Astrocyte of the spinal cord (primary cell): ENCODE measurements at regions not wholly inside any gene's neighbourhood (a gene's known extent, or its start where the extent isn't known, plus 50 kb on each side); places are given as distances from the start of the nearest gene placed in this dataset.

Source experiments
- DNase-seq: peaks from one replicate; pipeline ENCODE4 v3.0.0; 2011; ENCODE audit warnings: low read depth, low spot score
- H3K4me3 ChIP-seq: 2 replicates; pipeline ENCODE4 v1.5.1; 2011; ENCODE audit warnings: low read depth, mild to moderate bottlenecking, low read length, moderate library complexity
- in situ Hi-C: cut with HindIII; loops from 2 replicates; pipeline ENCODE4 v1.10.0; 2017; ENCODE audit warnings: low sequenced_read_pairs
- TF ChIP-seq, protein P1 (sequence below): IDR thresholded peaks from 2 replicates; pipeline ENCODE4 v1.5.1; 2012; ENCODE audit warnings: low read depth, mild to moderate bottlenecking, low read length, inconsistent platforms

DNA sequence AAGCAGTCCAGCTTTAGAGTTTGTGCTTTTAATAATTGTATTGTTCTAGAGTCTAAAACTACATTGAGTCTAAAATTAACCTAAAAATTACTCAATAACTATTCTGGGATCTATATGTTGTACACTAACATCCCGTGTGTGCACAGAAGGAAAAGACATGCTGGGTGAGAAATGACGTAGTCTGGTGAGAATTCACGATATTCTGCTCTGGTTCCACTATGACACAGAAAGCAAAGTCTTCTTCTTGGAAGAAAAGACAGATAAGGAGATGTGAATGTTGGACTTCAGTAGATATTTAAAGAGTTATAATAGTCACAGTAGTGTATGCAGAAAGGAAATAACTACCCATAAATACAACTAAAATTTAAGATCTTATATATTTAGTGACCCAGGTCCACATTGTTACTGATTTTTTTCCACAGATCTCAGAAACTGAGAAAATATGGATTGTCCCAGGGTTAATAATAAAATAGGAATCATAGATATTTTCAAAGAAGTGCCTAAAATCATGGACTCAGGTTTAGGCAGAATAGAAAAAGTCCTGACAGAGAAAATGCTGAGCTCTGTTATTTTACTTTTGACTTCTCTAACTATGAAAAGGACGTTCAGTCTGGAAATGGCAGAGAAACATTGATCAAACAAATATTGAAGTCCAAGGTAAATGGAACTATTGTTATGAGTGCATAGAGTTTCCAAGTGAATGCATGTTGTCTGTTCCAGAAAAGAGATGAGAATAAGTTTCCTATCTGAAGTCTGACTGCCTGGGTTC is 170.7 kb downstream of the ANKRD50 start:
- TF ChIP-seq, protein P1, sequence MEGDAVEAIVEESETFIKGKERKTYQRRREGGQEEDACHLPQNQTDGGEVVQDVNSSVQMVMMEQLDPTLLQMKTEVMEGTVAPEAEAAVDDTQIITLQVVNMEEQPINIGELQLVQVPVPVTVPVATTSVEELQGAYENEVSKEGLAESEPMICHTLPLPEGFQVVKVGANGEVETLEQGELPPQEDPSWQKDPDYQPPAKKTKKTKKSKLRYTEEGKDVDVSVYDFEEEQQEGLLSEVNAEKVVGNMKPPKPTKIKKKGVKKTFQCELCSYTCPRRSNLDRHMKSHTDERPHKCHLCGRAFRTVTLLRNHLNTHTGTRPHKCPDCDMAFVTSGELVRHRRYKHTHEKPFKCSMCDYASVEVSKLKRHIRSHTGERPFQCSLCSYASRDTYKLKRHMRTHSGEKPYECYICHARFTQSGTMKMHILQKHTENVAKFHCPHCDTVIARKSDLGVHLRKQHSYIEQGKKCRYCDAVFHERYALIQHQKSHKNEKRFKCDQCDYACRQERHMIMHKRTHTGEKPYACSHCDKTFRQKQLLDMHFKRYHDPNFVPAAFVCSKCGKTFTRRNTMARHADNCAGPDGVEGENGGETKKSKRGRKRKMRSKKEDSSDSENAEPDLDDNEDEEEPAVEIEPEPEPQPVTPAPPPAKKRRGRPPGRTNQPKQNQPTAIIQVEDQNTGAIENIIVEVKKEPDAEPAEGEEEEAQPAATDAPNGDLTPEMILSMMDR = no peak
- DNase-seq = no peak
- in situ Hi-C loops = no loop called here
- no peak overlapping the region for H3K4me3 ChIP-seq

DNA sequence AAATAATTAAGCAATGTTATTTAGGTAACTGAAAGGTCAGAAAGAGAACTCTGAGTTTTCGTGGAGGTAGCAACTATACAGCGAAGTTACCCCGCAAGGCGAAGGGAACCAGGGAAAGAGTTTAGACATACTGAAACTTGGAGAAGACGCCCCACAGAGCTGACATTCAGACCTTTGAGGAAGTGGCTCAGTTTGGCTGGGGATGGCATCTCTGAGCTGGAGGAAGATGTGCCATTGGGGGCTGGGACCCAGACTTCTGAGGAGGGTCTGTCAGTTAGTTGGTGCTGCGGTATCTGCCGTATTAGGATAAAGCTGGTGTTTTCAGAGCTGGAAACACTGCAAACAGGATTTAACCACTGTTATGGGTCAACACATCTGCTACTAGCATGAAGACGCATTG is 156.6 kb downstream of the ANKRD50 start:
- TF ChIP-seq, protein P1 = no peak
- H3K4me3 ChIP-seq = no peak overlapping the region
- no peak for DNase-seq
- in situ Hi-C loops = no loop called here

DNA sequence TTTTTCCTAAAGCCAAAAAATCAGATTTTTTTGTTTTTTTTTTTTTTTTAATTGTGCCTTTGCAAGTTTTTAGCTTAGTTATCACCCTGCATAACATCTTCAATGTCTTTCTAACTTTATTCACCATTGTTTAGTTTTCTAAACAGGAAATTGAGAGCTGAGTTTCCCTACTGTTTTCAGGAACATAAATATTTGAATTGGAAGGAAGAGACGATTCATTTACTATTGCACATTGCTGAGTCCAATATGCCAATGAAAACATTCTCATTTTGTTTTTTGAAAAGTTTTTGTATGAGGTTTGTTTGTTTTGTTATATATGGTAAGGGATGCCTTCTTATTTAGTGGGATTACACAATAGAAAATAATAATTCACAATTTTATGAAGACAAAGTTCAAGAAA is 148.4 kb downstream of the ANKRD50 start:
- peak; percentile 34 for DNase-seq
- no peak overlapping the region for H3K4me3 ChIP-seq
- in situ Hi-C loops = no loop called here
- TF ChIP-seq, protein P1 = no peak

DNA sequence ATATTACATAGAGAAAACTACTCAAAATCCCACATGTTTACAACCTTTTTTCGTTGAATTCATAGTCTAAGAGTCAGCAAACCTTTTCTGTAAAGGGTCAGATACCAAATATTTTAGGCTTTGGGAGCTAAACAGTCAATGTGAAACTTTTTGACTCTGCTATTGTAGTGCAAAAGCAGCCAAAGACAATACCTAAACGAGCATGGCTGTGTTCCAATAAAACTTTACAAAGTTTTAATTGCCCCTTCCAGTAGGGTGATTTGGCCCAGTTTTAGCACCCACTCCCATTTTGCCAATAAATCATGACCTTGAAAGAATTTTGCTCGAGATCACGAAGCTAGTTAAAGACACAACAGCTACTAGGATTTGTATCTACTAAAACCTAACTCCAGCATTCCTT is 147.2 kb downstream of the ANKRD50 start:
- no peak for DNase-seq
- in situ Hi-C loops = no loop called here
- no peak overlapping the region for H3K4me3 ChIP-seq
- TF ChIP-seq, protein P1 = no peak

DNA sequence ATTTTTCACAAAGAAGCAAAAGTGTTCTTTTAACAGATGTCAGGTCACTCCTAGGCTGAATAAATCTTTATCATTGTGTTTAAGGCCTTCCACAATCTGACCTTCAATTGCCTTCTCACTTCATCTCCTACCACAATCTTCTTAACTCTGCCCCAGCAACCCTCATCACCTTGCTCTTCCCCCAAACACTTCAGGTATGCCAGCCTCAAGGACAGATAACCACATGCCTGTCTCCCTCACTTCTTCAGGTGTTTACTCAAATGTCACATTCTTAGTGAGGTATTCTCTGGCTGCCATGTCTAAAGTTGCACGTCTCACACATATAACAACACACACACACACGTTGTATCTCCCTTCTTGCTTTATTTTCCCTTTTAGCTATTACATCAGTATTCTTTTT is 146.5 kb downstream of the ANKRD50 start:
- H3K4me3 ChIP-seq = no peak overlapping the region
- no peak for DNase-seq
- in situ Hi-C loops = no loop called here
- TF ChIP-seq, protein P1 = no peak

DNA sequence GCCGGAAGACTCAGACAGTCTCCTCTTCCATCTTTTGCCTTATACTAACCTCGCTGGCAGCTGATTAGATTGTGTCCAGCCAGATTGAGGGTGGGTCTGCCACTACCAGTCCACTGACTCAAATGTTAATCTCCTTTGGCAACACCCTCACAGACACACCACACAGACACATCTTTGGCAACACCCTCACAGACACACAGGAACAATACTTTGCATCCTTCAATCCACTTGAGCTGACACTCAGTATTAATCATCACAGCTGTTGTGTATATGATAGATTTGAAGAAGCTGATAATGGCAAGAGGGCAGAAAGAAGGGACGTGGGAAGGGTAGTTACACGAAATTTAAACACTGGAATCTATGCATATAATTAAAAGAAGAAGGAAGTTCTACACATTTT is 139.5 kb downstream of the ANKRD50 start:
- no peak overlapping the region for H3K4me3 ChIP-seq
- TF ChIP-seq, protein P1 = no peak
- in situ Hi-C loops = no loop called here
- no peak for DNase-seq
